ENCODE measurements at regions not wholly inside any gene's neighbourhood (a gene's known extent, or its start where the extent isn't known, plus 50 kb on each side); places are given as distances from the start of the nearest gene placed in this dataset.
A peak's percentile ranks its signal among the peaks of the same experiment; 100 is the strongest.

- in situ Hi-C loops (cut with HindIII; ENCODE audit: low sequenced_read_pairs), result no loop called here
- H3K4me3 ChIP-seq (ENCODE audit: low read depth, low read length), result no peak overlapping the region
- no peak for DNase-seq (ENCODE audit: low read depth)
- TF ChIP-seq CTCF (IDR thresholded peaks at IDR 0.05; ENCODE audit: low read depth, low read length, missing control alignments), result no peak
Measured at GRCh38 chr18:77714716-77715115, 465.1 kb downstream of the GALR1 start.

DNA sequence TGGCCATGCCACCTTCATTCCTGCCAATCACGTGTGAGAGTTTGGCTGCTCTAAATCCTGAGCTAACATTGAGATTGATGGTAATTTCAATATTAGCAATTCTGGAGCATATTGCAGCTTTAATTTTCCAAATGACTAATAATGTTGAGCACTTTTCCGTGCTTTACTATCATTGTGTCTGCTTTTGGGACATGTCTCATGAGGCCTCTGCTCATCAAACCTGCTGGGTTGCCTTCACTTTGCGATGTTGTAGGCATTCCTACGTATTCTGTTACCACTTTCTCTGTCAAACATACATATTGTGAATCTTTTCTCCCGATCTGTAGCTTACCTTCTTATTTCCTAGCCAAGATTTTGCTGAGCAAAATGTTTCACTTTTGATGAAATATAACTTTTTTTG, 466.6 kb downstream of the GALR1 start:
- in situ Hi-C loops (cut with HindIII; ENCODE audit: low sequenced_read_pairs), result no loop called here
- no peak for TF ChIP-seq CTCF (IDR thresholded peaks at IDR 0.05; ENCODE audit: low read depth, low read length, missing control alignments)

DNA sequence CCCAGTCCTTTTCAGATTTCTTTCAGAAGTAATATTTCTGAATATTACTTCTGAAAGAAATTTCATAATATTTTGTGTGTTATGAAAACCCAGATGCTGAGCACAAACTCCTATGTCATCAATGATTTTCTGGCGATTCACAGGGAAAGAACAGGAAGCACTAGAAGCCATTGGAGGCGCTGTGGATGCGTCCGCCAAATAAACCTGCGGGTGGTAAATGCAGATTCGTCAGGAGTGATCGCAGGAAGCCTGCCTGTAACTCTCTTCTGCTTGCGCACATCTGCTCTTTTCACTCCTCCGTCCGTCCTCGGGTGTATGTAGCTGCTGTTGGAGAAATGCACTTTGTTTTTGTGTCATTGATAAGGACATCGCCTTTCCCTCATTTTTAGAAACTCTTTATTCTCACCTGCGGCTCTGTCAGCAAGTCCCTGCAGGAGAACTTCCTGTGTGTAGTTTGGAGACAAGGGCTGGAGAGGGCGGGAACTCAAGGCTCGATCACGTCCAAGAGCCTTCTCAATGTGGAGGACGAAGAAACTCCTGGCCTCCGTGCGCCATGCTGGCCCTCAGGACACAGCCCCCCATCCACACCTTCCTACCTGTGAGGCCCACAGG, 483.8 kb downstream of the GALR1 start:
- no peak for DNase-seq (ENCODE audit: low read depth)
- no peak for TF ChIP-seq CTCF (IDR thresholded peaks at IDR 0.05; ENCODE audit: low read depth, low read length, missing control alignments)
- no peak overlapping the region for H3K4me3 ChIP-seq (ENCODE audit: low read depth, low read length)
- in situ Hi-C loops (cut with HindIII; ENCODE audit: low sequenced_read_pairs), result no loop called here

More for the DNA sequence above, 466.6 kb downstream of the GALR1 start:
- no peak for DNase-seq (ENCODE audit: low read depth)
- no peak overlapping the region for H3K4me3 ChIP-seq (ENCODE audit: low read depth, low read length)

DNA sequence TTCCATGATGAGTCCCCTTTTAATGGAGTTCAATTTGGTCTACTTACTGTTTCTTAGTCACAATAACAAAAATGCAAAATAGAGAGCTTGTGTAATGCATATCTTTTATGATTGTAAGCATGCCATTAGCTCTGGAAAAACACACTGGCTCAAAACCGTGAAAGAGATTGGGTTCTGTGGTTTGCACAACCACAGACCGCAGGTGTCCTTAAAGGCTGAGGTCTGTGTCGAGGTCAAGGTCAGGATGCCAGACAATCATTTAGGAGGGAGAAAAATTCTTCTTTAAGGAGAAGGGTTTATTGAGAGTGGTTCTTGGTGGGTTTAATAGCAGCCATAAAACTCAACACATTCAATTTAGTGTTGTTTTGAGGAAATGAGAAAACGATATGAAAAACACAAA, 487.2 kb downstream of the GALR1 start:
- H3K4me3 ChIP-seq (ENCODE audit: low read depth, low read length), result no peak overlapping the region
- no peak for DNase-seq (ENCODE audit: low read depth)
- in situ Hi-C loops (cut with HindIII; ENCODE audit: low sequenced_read_pairs), result no loop called here
- no peak for TF ChIP-seq CTCF (IDR thresholded peaks at IDR 0.05; ENCODE audit: low read depth, low read length, missing control alignments)

DNA sequence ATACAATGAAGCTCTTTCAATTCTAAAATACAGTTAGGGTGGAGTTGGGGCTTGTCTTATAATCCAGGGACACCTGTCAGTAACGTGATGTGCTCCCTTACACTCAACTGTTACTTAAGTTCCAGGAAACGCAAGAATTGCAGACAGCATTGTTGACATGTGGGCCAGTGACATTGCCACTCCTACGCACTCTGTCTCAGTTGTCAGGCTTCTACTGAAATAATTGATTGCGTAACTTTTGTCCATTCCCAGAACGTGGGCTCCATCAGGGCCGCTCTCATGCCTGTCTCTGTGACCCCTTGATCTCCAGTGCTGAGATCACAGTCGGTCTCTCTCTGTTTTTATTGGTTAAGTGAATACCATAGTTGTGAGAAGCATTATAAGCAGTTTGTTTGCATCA, 487.8 kb downstream of the GALR1 start:
- no peak overlapping the region for H3K4me3 ChIP-seq (ENCODE audit: low read depth, low read length)
- in situ Hi-C loops (cut with HindIII; ENCODE audit: low sequenced_read_pairs), result no loop called here
- no peak for TF ChIP-seq CTCF (IDR thresholded peaks at IDR 0.05; ENCODE audit: low read depth, low read length, missing control alignments)
- DNase-seq (ENCODE audit: low read depth), result no peak

DNA sequence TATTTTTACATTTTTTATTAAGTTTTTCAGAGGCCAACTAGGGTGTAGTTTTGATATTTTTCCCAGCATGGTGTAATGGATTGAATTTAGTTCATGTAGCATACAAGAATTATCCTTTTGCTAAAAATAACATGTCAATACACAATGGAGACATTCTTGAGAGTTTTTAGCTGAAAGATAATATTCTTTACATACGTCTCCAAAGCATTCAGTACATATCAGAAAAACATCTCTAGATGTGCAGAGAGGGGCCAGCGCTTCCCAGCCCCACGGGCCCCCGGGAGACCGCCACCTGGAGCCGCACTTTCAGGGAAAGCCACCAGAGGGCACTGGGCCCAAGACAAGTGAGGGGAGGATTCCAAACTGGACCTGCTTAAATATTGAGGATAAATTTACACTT, 499.4 kb downstream of the GALR1 start:
- in situ Hi-C loops (cut with HindIII; ENCODE audit: low sequenced_read_pairs), result no loop called here
- no peak for DNase-seq (ENCODE audit: low read depth)
- no peak overlapping the region for H3K4me3 ChIP-seq (ENCODE audit: low read depth, low read length)
- peak; percentile 19 for TF ChIP-seq CTCF (IDR thresholded peaks at IDR 0.05; ENCODE audit: low read depth, low read length, missing control alignments)

Data from astrocyte of the cerebellum (primary cell).